SK-N-SH (cell line): ENCODE measurements at regions not wholly inside any gene's neighbourhood (a gene's known extent, or its start where the extent isn't known, plus 50 kb on each side); places are given as distances from the start of the nearest gene placed in this dataset.

ENCODE experiments used
- RAD21 ChIP-seq: IDR thresholded peaks from 2 replicates; pipeline ENCODE4 v1.6.1; 2012; ENCODE audit warnings: mild to moderate bottlenecking, low read length
- TF ChIP-seq, protein P1 (sequence below): fragments of 200-600 bp; sonication (generic); IDR thresholded peaks from 2 replicates; pipeline ENCODE4 v1.6.1; 2017; ENCODE audit warnings: antibody characterized with exemption, mild to moderate bottlenecking, moderate library complexity

DNA sequence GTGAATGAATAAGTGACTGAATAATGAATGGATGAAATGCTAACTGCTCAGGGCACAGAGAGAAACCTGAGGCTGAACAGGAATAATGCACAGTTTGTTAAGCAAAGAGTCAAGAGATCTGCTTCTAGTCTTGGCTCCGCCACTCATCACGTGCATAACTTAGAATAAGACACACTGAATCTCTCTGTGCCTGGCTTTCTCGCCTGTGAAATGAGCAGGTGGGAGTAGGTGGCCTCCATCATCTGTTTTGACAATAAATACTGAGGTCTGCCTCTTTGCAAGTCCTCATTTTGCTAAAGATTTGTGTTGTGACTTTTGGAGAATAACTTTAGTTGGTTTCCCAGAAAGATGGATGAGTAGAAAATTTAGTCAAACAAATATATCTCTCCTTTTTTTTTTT, 318.0 kb downstream of the FBXW7 start:
- no peak for TF ChIP-seq RAD21
- TF ChIP-seq, protein P1, sequence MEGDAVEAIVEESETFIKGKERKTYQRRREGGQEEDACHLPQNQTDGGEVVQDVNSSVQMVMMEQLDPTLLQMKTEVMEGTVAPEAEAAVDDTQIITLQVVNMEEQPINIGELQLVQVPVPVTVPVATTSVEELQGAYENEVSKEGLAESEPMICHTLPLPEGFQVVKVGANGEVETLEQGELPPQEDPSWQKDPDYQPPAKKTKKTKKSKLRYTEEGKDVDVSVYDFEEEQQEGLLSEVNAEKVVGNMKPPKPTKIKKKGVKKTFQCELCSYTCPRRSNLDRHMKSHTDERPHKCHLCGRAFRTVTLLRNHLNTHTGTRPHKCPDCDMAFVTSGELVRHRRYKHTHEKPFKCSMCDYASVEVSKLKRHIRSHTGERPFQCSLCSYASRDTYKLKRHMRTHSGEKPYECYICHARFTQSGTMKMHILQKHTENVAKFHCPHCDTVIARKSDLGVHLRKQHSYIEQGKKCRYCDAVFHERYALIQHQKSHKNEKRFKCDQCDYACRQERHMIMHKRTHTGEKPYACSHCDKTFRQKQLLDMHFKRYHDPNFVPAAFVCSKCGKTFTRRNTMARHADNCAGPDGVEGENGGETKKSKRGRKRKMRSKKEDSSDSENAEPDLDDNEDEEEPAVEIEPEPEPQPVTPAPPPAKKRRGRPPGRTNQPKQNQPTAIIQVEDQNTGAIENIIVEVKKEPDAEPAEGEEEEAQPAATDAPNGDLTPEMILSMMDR = no peak
